Kidney glomerular epithelial cell (primary cell): ENCODE measurements at regions not wholly inside any gene's neighbourhood (a gene's known extent, or its start where the extent isn't known, plus 50 kb on each side); places are given as distances from the start of the nearest gene placed in this dataset.
A peak's percentile ranks its signal among the peaks of the same experiment; 100 is the strongest.
"Not testable (repeated sequence)": the region's sequence is repeated elsewhere in the genome, so short reads cannot be mapped to it uniquely, and the experiment has no call there.

Source experiments
- DNase-seq: peaks from one replicate; lab custom pipeline; 2025; lab: John Stamatoyannopoulos, UW

DNA sequence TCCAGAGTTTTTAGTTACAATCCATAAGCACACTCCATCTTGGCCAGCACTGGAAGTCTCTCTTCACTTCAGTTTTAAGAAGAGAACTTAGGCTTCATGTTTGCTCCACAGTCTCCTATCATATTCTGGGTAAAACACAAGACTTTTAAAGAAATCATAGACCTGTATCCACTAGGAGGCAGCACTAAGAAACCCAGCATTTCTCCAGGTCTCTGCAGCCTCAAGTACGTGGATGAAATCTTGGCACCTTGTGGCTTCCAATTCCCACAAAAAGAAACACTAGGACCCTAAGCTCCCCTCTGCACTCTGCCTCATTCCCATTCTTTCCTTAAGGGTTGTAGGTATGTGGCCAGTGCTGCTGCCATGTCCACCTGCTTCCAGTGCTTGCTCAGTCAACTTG lies 367.3 kb upstream of the CASK start:
- DNase-seq, result no peak

DNA sequence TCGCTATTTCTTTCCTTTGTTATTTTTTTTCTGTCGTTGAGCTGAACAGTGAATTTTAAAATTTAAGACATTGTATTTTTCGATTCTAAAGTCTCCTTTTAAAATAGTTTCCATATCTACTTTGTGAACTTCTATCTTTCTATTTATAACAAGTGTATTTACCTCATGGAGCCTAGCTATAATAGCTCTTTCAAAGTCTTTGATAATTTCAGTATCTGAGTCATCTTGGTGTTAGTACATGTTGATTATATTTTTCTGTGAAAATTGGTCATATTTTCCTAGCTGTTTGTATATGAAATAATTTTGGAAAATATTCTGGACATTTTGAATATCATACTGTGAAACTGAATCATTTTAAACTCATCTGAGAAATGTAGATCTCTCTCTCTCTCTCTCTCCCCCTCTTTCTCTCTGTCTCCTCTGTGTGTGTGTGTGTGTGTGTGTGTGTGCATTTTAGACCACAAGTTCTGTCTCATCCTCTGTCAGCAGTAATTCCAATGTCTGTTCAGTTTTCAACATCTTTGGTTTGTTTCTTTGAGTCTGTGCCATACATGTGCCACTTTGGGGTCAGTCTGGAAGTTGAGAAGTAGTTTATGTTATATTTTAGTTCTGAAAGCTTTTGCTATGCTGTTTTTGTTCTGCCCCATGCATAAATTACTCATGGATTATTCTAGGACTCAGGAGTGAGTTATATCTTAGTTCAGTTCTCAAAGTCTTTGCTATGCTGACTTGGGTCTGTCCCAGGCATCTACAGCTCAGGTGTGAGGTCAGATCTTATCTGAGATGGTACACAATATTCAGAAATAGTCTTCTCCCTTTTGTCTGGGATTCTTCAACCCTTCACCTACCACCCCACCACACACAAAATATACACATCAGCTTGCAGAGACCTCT lies 366.4 kb upstream of the CASK start:
- DNase-seq, result no peak

- DNase-seq, result not testable (repeated sequence)
Measured at GRCh38 chrX:42285681-42286080, 362.3 kb upstream of the CASK start.

GRCh38 chrX:42276982-42277690 lies 353.8 kb upstream of the CASK start:
- no peak for DNase-seq

DNA sequence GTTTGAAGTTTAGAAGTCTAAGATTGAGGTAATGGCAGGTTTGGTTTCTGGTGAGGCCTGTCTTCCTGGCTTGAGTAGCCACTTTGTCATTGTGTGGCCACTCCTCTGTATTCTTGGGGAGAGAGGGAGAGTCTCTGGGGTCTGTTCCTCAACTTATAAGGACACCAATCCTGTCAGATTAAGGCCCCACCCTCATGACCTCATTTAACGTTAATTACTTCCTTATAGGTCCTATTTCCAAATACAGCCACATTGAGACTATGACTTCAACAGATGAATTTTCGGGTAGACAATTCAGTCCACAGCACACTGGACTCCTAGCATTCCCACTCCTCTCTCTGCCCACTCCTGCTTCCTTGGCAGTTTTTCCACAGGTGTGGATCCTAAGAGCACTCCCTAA lies 350.8 kb upstream of the CASK start:
- no peak for DNase-seq

GRCh38 chrX:42273387-42273786 lies 350.0 kb upstream of the CASK start:
- DNase-seq, result no peak

- DNase-seq, result no peak
Measured at GRCh38 chrX:42269186-42269585, 345.8 kb upstream of the CASK start.

DNA sequence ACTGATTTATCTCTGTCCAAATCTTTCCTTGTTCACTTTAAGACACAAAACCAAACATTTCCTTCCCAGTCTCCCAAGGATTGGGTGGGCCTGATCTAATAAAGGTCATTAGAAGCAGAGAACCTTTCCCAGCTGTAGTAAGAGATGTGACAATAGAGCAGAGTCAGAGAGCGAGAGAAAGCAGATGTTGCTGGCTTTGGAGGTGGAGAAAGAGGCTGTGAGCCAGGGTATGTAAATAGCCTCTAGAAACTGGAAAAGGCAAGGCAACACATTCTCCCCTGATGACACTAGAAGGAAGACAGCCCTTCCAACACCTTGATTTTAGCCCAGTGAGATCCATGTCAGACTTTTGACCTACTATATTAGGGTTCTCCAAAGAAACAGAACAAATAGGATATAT lies 337.5 kb upstream of the CASK start:
- no peak for DNase-seq

GRCh38 chrX:42248226-42248625 lies 324.9 kb upstream of the CASK start:
- no peak for DNase-seq

DNA sequence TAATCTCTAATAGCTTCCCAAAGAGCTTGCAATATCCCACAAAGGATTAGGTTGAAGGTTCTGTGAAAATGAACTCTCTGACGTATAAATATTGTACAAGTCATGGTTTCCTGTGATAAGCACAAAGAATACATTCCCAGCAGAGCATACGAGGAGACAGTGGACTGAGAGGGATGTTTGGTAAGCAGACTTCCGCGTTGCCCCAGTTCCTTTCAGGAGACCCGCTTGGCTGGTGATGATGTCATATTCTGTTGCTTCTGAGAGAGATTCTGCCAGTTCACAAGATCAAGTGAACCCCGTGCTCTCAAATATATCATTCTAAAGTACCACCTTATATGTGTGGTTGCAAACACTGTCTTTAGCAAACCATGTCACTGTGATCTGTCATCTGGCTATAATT lies 323.9 kb upstream of the CASK start:
- peak; percentile 0 for DNase-seq

- DNase-seq, result no peak
Measured at GRCh38 chrX:42246814-42247213, 323.5 kb upstream of the CASK start.

GRCh38 chrX:42242004-42242403 lies 318.6 kb upstream of the CASK start:
- DNase-seq, result no peak

GRCh38 chrX:42241421-42241820 lies 318.1 kb upstream of the CASK start:
- no peak for DNase-seq

DNA sequence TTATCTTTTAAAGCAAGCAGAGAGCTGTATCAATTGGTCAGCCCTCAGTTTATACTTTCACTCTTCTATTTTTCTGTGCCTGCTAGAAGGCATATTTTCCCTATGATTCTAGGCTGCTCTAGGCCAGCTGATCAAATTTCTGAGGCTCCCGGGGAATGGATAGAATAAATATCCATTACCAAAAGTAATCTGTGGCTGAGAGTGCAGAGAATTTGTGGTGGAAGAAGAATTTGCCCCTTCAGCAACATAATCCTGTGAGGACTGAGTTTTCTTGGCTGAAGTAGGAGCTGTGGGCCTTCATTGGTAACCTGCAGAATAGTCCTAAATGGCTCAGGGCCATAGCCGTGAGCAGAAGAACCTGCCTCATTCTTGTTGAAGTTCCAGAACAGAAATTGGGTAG lies 314.6 kb upstream of the CASK start:
- DNase-seq, result no peak

DNA sequence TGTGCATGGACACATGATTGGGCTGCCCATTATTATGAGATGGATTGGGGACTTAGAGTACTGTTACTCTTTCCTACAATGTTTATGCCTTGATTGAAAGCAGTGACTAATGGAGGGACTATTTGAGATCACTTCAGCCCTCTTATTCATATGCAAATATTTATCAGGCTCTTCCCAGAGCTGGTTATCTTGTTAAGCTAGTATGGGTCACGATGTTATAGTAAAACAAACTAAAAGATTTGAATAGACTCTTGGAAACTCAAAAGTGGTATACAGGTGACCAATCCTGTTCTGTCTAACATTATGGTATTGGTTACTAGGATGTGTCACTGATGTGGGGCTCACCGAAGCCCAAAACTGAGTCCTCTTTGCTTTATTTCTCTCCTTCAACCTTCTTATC lies 306.2 kb upstream of the CASK start:
- DNase-seq, result no peak

DNA sequence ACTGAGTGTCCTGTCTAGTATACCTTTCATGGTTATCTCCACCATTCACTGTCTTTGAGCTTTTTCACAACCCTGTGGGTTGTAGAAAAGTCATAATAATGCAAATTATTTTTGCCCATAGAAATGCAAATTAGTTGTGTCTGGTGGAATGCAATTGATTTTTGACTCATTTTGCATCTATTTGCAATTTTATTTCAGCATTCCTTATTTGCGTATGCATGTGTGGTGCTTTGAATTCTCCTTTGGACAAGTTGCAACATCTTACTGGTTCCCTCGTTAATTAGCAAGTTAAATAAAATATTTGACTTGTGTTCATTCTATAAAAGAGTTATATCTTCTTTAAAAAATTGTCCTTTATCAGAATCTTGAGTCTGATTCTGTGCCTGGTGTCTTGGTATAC lies 297.3 kb upstream of the CASK start:
- no peak for DNase-seq

GRCh38 chrX:42220083-42220482 lies 296.7 kb upstream of the CASK start:
- no peak for DNase-seq

DNA sequence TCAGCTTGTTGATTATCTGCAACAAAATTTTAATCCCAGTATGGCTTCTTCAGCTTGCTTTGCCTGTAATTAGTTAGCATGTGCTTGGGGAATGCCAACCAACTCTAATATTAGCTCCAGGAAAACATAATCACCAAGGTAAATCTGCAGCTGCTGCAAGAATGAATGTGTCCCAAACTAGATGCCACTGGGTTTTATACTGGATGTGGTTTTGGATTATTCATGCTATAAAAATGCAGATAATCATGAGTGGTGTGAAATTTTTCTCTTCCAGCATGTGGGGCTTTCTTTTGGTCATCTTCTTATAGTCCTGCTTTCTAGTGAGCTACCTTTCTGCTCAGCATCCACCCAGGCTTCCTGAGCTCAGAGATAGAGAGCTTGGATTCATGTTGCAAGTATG lies 295.9 kb upstream of the CASK start:
- DNase-seq, result no peak

- no peak for DNase-seq
Measured at GRCh38 chrX:42195506-42195905, 272.2 kb upstream of the CASK start.

GRCh38 chrX:42189576-42189975 lies 266.2 kb upstream of the CASK start:
- no peak for DNase-seq

GRCh38 chrX:42188730-42189129 lies 265.4 kb upstream of the CASK start:
- no peak for DNase-seq

- DNase-seq, result no peak
Measured at GRCh38 chrX:42176789-42177188, 253.4 kb upstream of the CASK start.

GRCh38 chrX:42175843-42176242 lies 252.5 kb upstream of the CASK start:
- DNase-seq, result no peak

- not testable (repeated sequence) for DNase-seq
Measured at GRCh38 chrX:42157923-42158322, 234.6 kb upstream of the CASK start.
